GM21423 (cell line): ENCODE measurements at regions not wholly inside any gene's neighbourhood (a gene's known extent, or its start where the extent isn't known, plus 50 kb on each side); places are given as distances from the start of the nearest gene placed in this dataset.
"Not testable (repeated sequence)": the region's sequence is repeated elsewhere in the genome, so short reads cannot be mapped to it uniquely, and the experiment has no call there.

Experiments used
- ATAC-seq: cut with Tn5 transposase; IDR thresholded peaks from one replicate; pipeline ENCODE4 v1.9.1; 2021; ENCODE audit warnings: mild to moderate bottlenecking, moderate library complexity; ENCODE audit not compliant: unreplicated experiment

GRCh38 chr22:47627556-47628253, 865.3 kb downstream of the TBC1D22A start:
- no peak for ATAC-seq

GRCh38 chr22:47626428-47627390, 864.3 kb downstream of the TBC1D22A start:
- no peak for ATAC-seq

GRCh38 chr22:47625531-47626427, 863.3 kb downstream of the TBC1D22A start:
- ATAC-seq, result no peak

- no peak for ATAC-seq
Observed at GRCh38 chr22:47625013-47625385, 862.5 kb downstream of the TBC1D22A start.

- no peak for ATAC-seq
Observed at GRCh38 chr22:47624252-47625012, 862.0 kb downstream of the TBC1D22A start.

GRCh38 chr22:47623763-47624148, 861.3 kb downstream of the TBC1D22A start:
- ATAC-seq, result no peak

GRCh38 chr22:47623066-47623762, 860.8 kb downstream of the TBC1D22A start:
- no peak for ATAC-seq

- ATAC-seq, result no peak
Observed at GRCh38 chr22:47622541-47622940, 860.1 kb downstream of the TBC1D22A start.

GRCh38 chr22:47621253-47621652, 858.8 kb downstream of the TBC1D22A start:
- no peak for ATAC-seq

GRCh38 chr22:47620391-47620790, 857.9 kb downstream of the TBC1D22A start:
- no peak for ATAC-seq

GRCh38 chr22:47619631-47620030, 857.2 kb downstream of the TBC1D22A start:
- ATAC-seq, result no peak

GRCh38 chr22:47618180-47619010, 855.9 kb downstream of the TBC1D22A start:
- no peak for ATAC-seq

GRCh38 chr22:47617186-47617585, 854.7 kb downstream of the TBC1D22A start:
- ATAC-seq, result no peak

- ATAC-seq, result no peak
Observed at GRCh38 chr22:47616396-47617020, 854.1 kb downstream of the TBC1D22A start.

GRCh38 chr22:47615051-47615450, 852.6 kb downstream of the TBC1D22A start:
- ATAC-seq, result no peak

- no peak for ATAC-seq
Observed at GRCh38 chr22:47613606-47614350, 851.3 kb downstream of the TBC1D22A start.

- ATAC-seq, result not testable (repeated sequence)
Observed at GRCh38 chr22:47613181-47613580, 850.7 kb downstream of the TBC1D22A start.
